Activated CD4-positive, alpha-beta T cell treated with anti-CD3 and anti-CD28 coated beads, Interleukin-2, amount 50 U/mL, for 4 hours (primary cell): ENCODE measurements at regions not wholly inside any gene's neighbourhood (a gene's known extent, or its start where the extent isn't known, plus 50 kb on each side); places are given as distances from the start of the nearest gene placed in this dataset.
"Not testable (repeated sequence)": the region's sequence is repeated elsewhere in the genome, so short reads cannot be mapped to it uniquely, and the experiment has no call there.

Experiments used
- DNase-seq, 2 experiments: peaks; one replicate each; pipeline ENCODE4 v3.0.0-alpha.2; 2020

- no peak for DNase-seq
Measured at GRCh38 chr2:8378016-8378810, 303.6 kb upstream of the ID2 start.

DNA sequence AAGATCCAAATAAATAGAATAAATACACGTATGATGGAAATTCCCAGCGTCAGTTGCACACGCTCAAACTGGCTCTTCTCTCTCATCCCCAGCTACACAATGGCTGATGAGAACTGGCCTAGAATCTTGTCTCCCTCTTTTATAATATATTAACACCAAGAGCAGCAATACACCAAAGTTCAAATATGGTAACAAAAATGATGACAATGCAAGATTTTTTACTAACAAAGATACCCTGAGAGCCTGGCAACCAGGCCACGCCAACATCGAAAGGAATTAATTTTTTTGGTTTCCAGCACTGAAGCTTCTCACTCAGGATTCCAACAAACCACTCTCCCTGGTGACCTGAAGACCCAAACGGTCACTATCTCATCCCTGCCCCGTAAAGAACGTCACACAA is 302.7 kb upstream of the ID2 start:
- DNase-seq = no peak

- no peak for DNase-seq
Measured at GRCh38 chr2:8379549-8379948, 302.3 kb upstream of the ID2 start.

DNA sequence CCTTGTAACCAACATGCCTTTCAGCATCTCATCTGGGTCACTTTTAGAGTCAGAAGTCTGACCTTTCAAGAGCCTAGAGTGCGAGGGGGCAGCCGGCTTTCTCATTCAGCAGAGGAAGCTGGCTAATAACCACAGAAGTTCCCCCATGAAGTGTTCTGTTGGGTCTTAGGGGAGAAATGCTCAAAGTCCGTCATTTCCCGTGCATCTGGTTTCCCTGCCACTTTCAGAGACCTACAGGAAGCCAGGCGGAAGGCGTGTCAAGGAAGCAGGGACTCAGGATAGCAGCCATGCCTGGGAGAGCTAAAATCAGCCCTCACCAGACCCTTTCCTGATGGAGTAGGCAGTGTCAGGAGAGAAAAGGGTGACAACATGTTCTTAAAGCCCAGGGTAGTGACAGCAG is 301.8 kb upstream of the ID2 start:
- DNase-seq = no peak

GRCh38 chr2:8380566-8380965 is 301.3 kb upstream of the ID2 start:
- DNase-seq = no peak

DNA sequence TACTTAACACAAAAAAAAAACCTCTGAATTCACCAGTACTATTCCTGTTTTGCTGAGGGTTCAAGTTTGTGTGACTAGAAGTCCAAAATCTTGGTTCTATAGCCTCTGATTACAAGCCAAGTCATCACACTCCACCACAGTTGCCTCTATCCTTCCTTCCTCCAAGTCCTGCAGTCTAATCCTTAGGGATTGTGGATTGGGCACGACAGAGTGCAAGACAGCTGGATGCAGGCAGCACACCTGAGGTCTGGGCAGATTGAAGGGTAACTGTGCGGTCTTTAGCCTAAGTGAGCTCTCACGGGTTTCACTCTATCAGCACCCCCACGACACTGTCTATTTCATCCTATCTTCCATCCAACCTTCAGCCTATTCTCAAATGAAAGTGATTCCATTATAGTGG is 299.4 kb upstream of the ID2 start:
- DNase-seq = no peak

DNA sequence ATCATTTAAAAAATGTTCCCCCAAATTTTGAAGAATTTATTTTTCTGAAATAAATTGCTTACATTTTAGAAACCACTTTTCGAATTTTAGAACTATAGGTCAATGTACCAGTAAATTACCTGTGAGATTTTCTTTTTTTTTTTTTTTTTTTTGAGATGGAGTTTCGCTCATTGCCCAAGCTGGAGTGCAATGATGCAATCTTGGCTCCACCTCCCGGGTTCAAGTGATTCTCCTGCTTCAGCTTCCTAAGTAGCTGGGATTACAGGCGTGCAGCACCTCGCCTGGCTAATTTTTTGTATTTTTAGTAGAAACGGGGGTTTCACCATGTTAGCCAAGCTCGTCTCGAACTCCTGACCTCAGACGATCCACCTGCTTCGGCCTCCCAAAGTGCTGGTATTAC is 295.1 kb upstream of the ID2 start:
- DNase-seq = not testable (repeated sequence)

- DNase-seq = no peak
Measured at GRCh38 chr2:8388781-8389180, 293.1 kb upstream of the ID2 start.

- DNase-seq = no peak
Measured at GRCh38 chr2:8389431-8390108, 292.3 kb upstream of the ID2 start.

GRCh38 chr2:8391126-8391525 is 290.7 kb upstream of the ID2 start:
- no peak for DNase-seq

DNA sequence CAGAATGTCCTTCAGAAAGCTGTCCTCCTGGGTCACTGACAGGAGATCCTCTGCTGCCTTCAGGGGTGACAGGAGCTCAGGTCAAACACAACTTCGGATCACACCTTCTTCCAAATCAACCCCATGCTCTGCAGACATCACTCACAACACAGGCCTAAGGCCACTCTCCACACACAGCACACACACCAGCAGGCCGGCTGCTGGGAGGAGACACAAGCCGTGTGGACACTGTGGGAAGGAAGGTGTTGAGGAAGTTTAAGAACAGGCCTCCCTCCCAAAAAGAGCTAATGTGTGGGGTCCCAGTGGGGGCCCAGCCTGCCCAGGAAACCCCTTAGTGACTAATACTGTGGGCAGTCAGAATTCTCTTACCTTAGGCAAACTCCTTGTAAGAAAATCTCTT is 290.3 kb upstream of the ID2 start:
- DNase-seq = no peak

GRCh38 chr2:8392098-8392866 is 289.6 kb upstream of the ID2 start:
- DNase-seq = no peak

DNA sequence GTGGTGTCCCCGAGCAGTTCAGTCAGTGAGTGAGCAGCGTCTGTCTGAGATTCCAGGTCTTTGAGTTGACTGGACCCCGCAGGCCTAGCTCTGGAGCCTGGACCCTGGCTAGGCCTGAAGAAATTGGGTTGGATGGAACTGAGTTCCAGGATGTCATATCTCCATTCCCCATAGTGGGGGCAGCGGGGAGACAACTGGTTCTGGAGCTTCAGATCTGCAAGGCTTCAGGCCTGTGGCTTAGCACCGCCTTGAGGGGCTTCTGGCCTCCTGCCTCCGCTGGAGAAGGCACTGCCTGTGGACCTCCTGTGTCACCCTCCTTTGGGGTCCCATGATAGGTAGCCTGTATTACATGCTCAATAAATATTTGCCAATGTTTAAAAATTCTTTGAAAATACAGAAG is 288.4 kb upstream of the ID2 start:
- no peak for DNase-seq

DNA sequence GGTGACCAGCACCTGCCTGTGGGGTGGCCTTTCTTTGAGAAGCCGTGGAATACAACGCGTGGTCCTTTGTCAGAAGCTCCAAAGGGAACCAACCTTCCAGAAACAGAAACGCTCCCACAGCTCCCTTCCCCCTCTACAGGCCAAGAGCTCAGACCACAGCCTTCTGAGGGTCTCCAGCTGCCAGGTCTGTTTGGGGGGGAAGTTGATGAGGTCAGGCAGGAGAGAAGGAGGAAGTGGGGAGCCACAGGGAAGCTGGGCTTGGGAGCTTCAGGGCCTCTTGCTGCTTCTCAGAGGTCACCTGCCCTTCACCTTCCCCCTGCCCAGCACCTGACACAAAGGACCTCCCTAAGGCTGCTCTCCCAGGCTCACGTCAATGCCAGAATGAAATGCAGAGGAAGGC is 287.7 kb upstream of the ID2 start:
- no peak for DNase-seq

DNA sequence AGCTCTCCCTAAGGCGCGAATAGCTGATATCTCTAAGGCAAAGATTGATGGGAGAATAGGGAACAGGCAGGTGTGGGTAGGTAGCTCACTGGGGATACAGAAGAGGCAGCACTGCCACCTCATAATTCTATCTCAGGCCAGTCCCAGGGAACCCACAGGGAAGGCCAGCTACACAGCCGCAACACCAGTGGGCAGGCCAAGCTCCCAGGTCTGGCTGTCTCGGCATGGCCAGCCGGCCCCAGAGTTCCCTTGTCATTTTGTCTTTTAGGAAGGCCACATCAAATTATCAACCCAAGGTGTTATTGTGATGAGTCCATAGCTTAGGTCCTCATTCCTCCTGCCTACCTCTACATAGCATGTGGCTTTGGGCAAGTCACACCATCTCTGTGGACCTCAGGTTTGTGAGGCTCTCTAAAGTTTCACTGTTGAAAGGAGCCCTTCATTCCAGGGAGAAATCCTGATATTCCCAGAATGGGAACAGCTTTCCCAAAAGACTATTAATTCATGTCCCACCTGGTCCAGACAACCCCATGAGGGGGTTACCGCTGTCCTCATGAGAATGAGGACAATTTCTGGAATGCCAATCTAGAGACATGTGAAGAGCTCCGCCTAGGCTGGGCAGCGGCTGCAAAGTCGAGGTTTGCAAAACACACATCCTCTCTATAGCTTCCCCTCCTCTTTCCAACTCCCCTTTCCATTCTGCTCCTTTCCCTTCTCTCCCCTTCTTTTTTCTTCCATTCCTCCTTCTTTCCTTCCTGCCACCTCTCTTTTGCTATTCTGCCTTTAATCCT is 287.1 kb upstream of the ID2 start:
- DNase-seq = no peak

DNA sequence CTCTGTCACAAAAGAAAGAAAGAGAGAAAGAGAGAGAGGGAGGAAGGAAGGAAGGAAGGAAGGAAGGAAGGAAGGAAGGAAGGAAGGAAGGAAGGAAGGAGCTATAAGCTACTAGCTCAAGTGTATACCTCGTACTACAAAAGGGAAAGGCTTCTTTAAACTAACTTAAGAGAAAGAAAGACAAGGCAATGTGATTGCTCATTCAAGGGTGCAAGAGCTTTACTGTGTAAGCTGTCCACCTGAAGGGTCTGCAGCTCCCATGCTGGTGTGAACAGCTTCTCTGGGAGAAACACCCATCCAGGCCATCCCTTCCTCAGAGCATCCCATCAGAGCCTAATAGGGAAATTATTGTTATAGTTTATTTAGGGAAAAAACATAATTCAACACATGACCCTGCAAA is 286.1 kb upstream of the ID2 start:
- DNase-seq = no peak

DNA sequence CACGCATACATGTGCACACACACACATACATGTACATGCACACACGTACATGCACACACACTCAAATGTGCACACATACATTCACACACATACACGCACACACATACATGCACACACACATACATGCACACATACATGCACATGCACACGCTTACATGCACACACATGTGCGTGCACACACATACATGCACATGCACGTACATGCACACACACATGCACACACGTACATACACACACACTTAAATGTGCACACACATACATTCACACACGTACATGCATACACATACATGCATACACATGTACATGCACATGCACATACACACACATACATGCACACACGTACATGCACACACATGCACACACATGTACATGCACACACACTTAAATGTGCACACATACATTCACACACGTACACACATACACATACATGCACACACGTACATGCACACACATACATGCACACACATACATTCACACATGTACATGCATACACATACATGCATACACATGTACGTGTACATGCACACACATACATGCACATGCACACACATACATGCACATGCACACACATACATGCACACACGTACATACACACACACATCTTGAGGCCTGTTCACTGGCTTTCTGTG is 283.7 kb upstream of the ID2 start:
- DNase-seq = no peak

DNA sequence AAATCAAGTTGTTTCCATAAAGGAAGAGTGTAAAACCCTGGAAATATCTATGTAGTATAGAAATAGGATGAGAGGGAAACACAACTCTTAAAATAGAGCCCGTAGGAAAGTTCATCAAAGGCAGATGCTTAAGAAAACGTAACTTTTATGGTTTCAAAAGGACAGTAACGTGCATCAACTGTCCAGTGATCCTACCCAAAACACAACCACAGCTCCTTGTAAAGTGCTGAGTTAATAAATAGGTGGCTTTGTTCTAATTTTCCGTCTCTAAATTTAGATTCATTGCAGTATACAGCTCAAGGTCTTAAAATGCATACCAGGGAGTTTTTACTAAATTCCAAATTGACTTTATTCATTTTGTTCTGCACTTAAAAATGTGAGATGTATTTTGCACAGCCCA is 282.1 kb upstream of the ID2 start:
- no peak for DNase-seq

- no peak for DNase-seq
Measured at GRCh38 chr2:8400196-8400595, 281.7 kb upstream of the ID2 start.

DNA sequence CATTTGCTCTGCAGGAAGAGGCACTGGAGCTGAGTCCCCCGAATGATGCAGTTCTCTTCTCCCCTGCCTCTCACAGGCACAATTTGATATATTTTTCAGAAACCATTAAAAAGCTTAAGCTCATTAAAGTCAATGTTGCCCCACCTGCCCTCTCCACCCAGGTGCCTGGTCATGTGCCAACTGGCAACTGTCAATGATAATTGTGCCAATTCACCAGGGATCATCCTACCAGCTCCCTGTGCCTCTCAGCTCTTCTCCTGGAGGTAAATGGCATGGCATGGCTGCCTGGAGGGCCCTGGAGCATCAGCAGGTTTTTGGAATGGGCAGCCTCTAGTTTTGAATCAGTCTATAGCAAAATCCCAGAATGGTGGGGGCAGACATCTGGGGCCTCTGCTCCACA is 279.6 kb upstream of the ID2 start:
- no peak for DNase-seq

DNA sequence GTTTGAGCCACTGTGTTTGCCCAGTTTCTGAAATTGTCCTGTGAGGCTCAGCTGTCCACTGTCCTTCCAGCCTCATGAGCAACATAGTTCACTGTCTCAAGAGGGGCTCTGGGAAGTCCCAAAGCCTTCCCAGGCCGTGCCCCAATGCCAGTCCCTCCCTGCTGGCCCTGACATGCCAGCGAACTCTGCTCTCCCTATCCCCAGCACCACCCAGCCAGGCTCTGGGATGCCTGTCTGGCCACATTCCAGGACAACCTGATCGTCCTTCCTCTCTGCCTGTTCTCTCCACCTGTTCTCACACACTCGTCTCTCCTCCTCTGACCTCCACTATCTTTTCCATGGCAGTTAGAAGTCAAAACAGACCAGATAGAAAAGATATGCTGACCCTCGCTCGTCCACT is 278.0 kb upstream of the ID2 start:
- no peak for DNase-seq

DNA sequence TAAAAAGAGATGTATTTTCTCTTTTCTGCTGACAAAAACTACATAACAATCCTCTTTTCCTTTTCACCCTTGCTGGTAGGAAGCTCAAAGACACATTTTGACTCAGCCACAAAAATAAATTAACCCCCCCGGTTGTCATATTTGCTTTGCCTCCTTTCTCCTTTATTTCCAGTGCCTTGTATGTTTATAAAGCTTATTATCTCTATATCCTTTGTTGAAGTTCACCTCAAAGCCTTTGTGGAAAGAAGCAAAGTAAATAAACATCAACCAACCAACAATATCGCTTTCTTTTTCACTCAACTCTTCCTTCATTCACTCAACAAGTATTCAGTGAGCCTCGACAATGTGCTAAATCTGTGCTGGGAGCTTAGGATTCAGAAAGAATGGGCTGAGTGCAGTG is 276.5 kb upstream of the ID2 start:
- DNase-seq = no peak

- DNase-seq = no peak
Measured at GRCh38 chr2:8406271-8406670, 275.6 kb upstream of the ID2 start.
